ENCODE measurements at regions not wholly inside any gene's neighbourhood (a gene's known extent, or its start where the extent isn't known, plus 50 kb on each side); places are given as distances from the start of the nearest gene placed in this dataset.

GRCh38 chr5:67454957-67455561, 258.5 kb upstream of the CD180 start:
- Histone ChIP-seq H3K79me2 (ENCODE audit: low read depth) (no peaks in the 10 kb centered on the region), H3F3A (ENCODE audit: insufficient read depth, low read depth) (no peaks in the 10 kb centered on the region), H4K20me1 (ENCODE audit: insufficient read depth) (no peaks in the 10 kb centered on the region), H2AFZ (no peak overlapping the region), H3K9me2 (ENCODE audit: insufficient read depth) (no peaks in the 10 kb centered on the region), H3K9me3 (ENCODE audit: insufficient read depth, low read depth) (no peaks in the 10 kb centered on the region), H3K27me3 (ENCODE audit: insufficient read depth, low read depth) (no peaks in the 10 kb centered on the region), H3K4me3 (no peak overlapping the region), H3K27ac (no peak overlapping the region), H3K4me2 (no peak overlapping the region), H3K36me3 (ENCODE audit: low read depth) (no peaks in the 10 kb centered on the region), H3K4me1 (replicated peaks; ENCODE audit: insufficient read depth) (no peaks in the 10 kb centered on the region)
- BruUV-seq (replicated peaks), result no TSS peak
- TF ChIP-seq EZH2 (IDR thresholded peaks at IDR 0.05; ENCODE audit: low read depth) (no peak), CTCF (conservative IDR thresholded peaks at IDR 0.05) (no peak)
- DNase-seq, result no peak
- intact Hi-C loops (cut with micrococcal nuclease; ENCODE audit: unreplicated experiment), result no loop called here
- ChIA-PET CTCF (no interaction called here), POLR2A (ENCODE audit: unreplicated experiment) (no interaction called here)

GRCh38 chr5:67453111-67453905, 256.7 kb upstream of the CD180 start:
- ChIA-PET CTCF (no interaction called here), POLR2A (ENCODE audit: unreplicated experiment) (interaction anchor here (0.6 kb wide), 1 partner anchor 1016 kb away, joined by 4 read pairs; no protein-coding TSS in a partner anchor)
- TF ChIP-seq EZH2 (IDR thresholded peaks at IDR 0.05; ENCODE audit: low read depth) (no peak), CTCF (conservative IDR thresholded peaks at IDR 0.05) (no peak)
- no peaks in the 10 kb centered on the region for H4K20me1 ChIP-seq (ENCODE audit: insufficient read depth)
- H3F3A ChIP-seq (ENCODE audit: insufficient read depth, low read depth), result no peaks in the 10 kb centered on the region
- no peaks in the 10 kb centered on the region for H3K9me2 ChIP-seq (ENCODE audit: insufficient read depth)
- H3K79me2 ChIP-seq (ENCODE audit: low read depth), result no peaks in the 10 kb centered on the region
- H3K4me1 ChIP-seq (replicated peaks; ENCODE audit: insufficient read depth), result no peaks in the 10 kb centered on the region
- no peaks in the 10 kb centered on the region for H3K36me3 ChIP-seq (ENCODE audit: low read depth)
- no peak overlapping the region for H3K4me2 ChIP-seq
- no peaks in the 10 kb centered on the region for H3K27me3 ChIP-seq (ENCODE audit: insufficient read depth, low read depth)
- intact Hi-C loops (cut with micrococcal nuclease; ENCODE audit: unreplicated experiment), result no loop called here
- no peak overlapping the region for H3K27ac ChIP-seq
- BruUV-seq (replicated peaks), result no TSS peak
- no peak overlapping the region for H3K4me3 ChIP-seq
- no peaks in the 10 kb centered on the region for H3K9me3 ChIP-seq (ENCODE audit: insufficient read depth, low read depth)
- DNase-seq, result no peak
- no peak overlapping the region for H2AFZ ChIP-seq

GRCh38 chr5:67451640-67452279, 255.2 kb upstream of the CD180 start:
- no peak for DNase-seq
- no peak overlapping the region for H3K27ac ChIP-seq
- no peak overlapping the region for H2AFZ ChIP-seq
- H3K4me2 ChIP-seq, result no peak overlapping the region
- no peak overlapping the region for H3K4me3 ChIP-seq
- intact Hi-C loops (cut with micrococcal nuclease; ENCODE audit: unreplicated experiment), result no loop called here
- no peaks in the 10 kb centered on the region; the same call in 1 of the 2 replicates for H3K9me2 ChIP-seq (ENCODE audit: insufficient read depth)
- TF ChIP-seq EZH2 (IDR thresholded peaks at IDR 0.05; ENCODE audit: low read depth) (no peak), CTCF (conservative IDR thresholded peaks at IDR 0.05) (no peak)
- H3F3A ChIP-seq (ENCODE audit: insufficient read depth, low read depth), result no peaks in the 10 kb centered on the region
- no peaks in the 10 kb centered on the region for H3K4me1 ChIP-seq (replicated peaks; ENCODE audit: insufficient read depth)
- BruUV-seq (replicated peaks), result no TSS peak
- no peaks in the 10 kb centered on the region for H3K79me2 ChIP-seq (ENCODE audit: low read depth)
- H3K36me3 ChIP-seq (ENCODE audit: low read depth), result no peaks in the 10 kb centered on the region
- ChIA-PET CTCF (no interaction called here), POLR2A (ENCODE audit: unreplicated experiment) (no interaction called here)
- no peaks in the 10 kb centered on the region for H4K20me1 ChIP-seq (ENCODE audit: insufficient read depth)
- H3K27me3 ChIP-seq (ENCODE audit: insufficient read depth, low read depth), result no peaks in the 10 kb centered on the region
- no peaks in the 10 kb centered on the region for H3K9me3 ChIP-seq (ENCODE audit: insufficient read depth, low read depth)
